GM19043 (cell line): ENCODE measurements at regions not wholly inside any gene's neighbourhood (a gene's known extent, or its start where the extent isn't known, plus 50 kb on each side); places are given as distances from the start of the nearest gene placed in this dataset.
"Not testable (repeated sequence)": the region's sequence is repeated elsewhere in the genome, so short reads cannot be mapped to it uniquely, and the experiment has no call there.

Experiments
- ATAC-seq: cut with Tn5 transposase; IDR thresholded peaks from one replicate; pipeline ENCODE4 v1.9.1; 2021; ENCODE audit warnings: low read depth; ENCODE audit not compliant: unreplicated experiment

DNA sequence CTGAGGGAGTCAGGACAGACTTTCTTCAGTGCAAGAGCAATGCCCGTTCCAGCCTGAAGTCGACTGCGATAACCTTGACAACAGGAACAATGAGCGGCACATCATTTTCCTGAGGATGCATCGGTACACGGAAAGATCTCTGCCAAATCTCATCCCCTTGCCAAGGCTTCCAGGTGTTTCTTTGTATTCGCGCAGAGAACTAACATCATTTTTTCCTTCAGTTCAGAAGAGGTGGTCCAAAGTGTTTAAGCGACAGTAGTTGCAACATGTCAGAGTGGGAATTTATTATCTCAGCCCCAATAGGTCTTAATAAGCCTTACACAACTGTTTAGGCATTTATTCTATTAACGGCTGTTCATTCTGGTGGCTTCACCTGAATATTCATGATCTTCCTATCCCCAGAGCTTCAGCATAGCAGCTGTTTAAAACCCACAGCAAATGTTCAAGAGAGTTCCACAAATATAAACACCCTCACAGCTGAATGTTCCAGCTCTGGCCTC, 129.7 kb upstream of the NFIA start:
- ATAC-seq, result no peak

DNA sequence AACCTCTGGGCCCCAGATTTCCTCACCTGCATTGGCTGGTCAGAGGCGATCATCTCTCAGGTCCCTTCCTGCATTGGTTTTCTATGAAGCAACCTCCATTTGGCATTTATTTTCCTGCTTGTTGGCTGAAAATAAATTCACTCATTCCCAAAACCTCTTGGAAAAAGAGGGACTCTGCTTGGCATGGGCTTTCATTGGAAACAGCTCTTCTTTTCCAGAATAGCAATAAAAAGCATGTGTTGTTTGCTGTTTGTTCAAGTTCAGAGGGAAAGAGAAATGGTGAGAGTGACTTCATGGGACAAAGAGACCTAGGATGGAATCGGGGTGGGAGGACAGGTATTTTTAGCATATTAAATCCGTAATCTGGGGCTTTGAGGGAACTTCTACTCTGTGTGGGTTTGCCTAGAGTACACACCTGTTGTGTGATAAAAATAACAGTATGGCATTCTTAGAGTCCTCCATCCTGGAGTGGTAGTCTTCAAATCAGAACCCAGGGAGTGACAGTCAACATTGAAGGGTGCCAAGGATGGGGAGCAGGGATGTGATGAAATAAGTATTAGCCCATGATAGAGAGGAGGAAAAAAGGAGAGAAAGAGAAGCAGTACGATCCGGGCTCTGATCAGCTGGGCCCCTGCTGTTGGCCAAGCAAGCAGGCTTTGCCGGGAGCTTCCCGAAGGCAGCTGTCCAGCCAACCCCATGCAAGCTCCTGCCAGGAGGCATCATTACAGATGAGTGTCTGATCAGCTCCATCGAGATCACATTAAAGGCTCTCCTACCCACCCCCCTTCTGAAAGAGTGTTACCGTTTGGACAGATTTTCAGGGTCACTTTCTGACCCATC, 131.9 kb upstream of the NFIA start:
- no peak for ATAC-seq

DNA sequence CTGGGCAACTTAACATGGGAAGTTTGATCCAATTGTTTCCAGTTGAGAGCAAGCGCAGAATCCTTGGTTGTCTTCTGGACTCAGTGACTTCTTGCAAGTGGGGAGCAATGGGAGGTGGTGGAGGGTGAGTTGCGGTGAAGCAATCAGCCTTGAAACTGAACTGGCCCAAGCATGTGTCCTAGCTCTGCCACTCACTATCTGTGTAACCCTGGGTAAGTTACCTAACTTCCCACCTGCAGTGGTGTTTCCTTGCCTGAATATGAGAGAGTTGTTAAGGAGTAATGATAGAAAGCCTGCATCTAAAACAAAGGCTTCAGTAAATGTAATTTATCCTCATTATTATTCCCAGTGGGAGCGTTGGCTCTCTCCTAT, 132.5 kb upstream of the NFIA start:
- ATAC-seq, result no peak

DNA sequence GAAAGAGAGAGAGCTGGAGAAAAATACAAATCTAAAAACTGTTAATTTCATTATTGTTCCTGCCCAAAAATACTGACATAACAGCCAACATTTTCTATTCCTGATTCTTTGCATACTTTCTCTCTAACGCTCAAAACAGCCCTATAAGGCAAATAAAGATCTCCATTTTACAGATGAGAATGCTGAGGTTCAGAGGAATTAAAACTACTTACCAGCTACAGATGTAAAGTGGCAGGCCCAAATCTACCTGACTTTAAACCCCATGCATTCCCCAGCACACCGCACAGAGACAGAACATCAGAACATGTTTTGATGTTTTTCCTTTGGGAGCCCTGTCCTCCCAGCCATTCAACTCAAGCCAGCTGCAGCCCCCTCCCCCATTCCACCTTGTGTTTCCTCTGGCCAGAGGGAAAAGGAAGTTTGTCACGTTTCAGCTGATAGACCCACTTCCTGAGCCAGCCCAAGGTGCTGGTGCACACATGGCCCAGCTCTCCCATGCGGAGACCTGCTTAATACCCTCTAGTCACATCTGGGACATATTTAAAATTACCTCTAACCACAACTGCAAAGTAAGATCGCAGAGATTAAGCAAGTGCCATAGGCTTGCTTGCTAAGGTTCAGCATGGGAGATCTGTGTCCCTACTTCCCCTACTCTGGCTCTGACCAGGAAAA, 133.1 kb upstream of the NFIA start:
- ATAC-seq, result no peak

DNA sequence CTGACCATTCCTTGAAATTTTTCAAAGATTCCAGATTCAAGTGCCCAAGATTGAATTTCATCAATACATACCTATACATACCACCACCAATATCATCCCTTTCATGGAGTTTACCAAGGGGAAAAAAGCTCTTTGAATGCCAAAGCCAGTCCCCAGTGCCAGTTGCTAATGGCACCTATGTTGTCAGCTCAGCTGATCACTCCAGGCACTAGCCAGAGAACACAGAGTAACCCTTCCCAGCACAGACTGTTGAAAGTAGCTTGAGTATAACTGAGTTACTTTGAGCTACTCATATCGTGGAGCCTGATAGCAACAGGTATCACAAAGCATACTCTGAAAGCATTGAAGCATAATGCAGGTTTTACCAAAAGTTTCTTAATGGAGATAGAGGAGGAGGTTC, 133.9 kb upstream of the NFIA start:
- no peak for ATAC-seq

DNA sequence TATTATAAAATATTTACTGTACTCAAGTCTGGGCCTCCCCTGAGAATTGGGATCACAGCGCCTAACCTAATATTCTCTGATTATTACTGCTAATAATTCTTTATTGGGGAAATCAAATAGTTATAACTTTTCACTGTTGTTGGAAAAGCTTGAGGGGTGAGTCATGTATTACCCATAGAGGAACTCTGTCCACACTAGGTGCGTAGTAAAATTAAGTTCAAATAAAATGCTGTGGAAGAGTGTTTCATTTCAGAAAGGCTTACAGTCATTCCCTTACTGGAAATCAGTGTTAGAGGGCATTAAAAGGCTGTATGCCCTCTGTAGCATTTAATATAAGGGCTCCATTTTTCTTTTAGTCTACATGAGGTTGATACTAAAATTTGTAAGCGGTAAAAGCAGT, 135.0 kb upstream of the NFIA start:
- ATAC-seq, result no peak

DNA sequence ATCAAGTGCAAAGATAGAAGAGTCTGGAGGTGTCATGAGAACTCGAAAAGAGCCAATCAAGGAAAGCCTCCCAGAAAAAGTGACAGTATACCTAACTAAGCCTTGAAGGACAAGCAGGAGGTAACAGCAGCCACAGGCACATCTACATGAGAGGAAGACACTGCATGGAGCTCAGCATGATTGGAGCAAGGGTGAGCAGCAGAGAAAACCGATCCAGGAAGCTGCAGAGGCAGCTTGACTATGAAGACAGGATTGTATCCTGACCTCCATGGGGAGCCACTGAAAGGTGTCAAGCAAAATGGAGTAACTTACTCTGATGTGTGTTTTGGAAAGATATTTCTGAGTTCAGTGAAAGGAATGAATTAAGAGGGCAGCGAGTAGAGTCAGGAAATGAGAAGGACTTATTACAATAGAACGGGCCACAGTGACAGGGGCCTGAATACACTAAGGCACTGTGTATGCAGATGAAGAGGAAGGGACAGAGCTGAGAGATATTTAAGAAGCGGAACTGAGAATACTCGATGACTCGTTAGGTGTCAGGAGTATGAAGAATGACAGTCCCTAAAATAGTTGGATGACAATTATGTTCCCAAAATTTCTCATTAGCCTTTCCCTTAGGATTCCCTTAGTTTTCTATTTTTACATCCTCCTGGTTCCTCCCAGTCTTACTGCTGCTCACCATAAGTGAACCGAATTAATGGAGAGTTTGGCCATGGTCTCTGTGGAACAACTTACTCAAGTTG, 139.3 kb upstream of the NFIA start:
- ATAC-seq, result peak; percentile 84

DNA sequence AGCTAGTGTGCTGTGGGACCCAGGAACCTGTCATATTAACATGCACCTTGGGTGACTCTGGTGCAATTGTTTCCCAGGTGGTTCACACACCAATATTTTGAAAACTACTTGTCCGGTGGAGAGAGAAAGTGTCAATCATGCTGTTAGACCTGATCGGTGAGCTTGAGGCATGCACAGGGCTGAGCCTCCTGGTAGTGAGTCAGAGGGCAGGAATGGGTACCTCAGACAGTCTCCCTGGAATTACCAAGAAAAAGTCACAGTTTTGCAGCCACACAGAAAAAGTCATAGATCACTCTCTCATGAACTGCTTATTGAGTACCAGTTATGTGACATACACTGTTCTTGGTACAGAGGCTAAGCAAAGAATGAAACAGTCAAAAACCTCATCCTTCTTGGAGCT, 140.1 kb upstream of the NFIA start:
- ATAC-seq, result no peak

DNA sequence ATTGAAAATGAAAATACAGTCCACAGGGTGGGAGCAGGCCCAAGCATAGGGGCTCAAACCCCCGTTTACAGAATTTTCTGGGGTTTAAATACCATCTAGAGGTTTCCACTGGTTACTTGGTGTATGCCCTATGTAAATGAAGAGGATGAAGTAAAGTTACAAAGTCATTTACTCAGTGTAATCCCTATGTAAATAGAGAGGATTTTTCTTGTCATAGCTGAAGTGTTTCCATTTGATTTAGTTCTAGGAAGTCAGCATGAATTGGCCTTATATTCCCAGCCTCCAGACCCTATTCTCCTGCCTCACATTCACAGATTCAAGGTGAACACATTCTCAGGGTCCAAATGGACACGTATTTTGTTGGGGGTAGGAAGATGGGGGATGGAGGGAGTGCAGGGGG, 141.7 kb upstream of the NFIA start:
- ATAC-seq, result not testable (repeated sequence)

DNA sequence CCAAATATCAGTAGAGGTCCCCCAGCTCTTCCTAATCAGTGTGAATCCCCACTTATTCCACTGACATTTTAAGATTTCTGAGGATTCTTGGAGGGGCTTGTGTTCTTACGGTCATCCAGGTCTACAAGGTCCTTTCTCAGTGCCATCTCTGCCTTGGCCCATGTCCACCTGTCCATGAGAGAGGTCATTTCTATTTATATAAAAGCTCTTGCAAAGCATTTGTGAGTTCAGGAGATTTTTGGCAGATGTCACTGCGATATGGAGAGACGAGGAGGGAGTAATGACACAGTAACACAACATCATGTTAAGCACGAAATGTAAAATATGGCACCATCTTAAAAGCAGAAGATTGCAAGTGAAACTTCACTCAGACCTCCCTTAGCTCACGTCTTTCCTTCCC, 144.6 kb upstream of the NFIA start:
- no peak for ATAC-seq

DNA sequence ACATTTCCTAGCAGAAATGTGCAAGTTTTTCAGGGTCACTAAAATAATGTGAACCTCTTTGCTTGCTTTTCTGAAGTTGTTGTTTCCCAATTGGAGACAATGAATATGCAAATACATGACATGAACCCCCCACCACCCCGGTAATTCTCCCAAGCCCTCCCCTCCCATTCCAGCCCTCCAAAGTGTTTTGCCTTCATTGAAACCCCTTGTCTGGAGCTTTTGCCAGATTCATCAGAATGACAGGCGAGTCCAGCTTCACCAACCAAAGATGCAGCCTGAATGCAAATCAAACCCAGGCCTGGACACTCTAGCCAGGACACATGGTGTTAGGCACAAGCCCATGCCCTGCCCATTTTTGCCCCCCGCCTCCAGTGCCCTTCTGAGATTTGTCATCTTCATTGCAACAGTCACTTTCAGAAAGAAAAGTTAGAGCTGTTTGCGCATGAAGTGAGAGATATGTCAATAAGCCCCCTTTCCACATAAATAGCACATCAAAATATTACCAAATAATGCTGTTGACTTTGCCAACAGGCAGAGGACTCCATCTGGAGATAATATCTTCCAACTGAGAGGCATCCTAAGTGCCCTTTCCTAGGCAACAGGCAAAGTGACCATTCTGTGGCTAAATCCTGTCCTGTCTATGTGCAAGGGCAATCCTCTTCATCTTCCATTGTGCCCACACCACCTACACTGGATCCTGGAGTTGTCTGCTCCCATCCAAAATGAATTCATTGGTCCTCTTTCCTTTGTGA, 145.6 kb upstream of the NFIA start:
- ATAC-seq, result no peak

DNA sequence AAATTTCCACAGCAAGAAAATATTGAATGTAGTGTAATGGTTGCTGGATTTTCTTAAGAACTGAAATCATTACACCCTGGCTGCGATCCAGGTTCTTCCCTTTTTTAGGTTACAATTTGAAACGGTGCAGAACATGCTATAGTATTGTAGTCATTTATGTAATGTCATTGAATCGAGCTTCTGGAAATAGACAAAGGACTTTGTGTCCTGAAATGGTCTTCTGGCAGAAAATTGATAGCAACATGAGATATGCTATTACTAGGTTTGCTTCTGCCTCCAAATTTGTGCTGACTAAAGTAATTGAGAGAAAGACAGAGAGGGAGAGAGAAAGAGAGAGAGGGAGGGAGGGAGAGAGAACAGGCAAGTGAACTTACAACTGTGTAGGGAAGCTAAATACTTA, 146.2 kb upstream of the NFIA start:
- no peak for ATAC-seq

DNA sequence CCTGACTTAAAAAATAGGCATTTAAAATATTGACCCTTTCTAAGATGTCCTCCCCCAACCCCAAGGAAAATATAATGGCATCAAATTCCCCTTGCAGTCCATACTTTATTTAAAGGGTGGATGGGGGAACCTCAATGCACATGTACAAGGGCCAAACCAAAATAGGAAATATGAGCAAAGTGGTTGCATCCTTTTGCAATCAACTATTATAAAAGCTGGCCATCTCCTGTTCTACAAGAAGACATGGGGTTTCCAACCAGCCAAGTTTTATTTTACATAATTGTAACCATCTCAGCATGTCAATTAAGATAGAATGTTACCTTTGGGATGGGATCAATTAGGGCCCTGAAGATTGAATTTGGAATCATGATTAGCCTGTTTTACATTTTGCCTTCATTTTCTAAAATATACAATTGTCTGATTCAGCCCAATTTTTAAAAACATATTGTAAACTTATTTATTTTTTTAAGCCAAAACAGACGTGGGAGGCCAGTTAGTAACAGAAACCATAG, 146.7 kb upstream of the NFIA start:
- ATAC-seq, result no peak

DNA sequence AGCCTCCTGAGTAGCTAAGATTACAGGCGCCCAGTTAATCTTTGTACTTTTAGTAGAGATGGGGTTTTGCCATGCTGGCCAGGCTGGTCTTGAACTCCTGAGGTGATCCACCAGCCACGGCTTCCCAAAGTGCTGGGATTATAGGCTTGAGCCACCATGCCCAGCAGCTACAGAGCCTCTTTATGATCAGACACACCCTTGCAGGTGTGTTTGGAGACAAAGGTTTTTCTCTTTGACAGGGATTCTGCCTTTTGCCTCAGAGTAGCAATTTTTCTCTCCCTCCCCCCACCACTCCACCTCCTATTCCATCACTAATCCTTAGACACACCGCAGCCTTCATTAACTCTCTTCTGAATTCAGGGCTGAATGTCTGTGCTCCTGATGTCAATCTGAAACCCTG, 152.2 kb upstream of the NFIA start:
- ATAC-seq, result no peak

DNA sequence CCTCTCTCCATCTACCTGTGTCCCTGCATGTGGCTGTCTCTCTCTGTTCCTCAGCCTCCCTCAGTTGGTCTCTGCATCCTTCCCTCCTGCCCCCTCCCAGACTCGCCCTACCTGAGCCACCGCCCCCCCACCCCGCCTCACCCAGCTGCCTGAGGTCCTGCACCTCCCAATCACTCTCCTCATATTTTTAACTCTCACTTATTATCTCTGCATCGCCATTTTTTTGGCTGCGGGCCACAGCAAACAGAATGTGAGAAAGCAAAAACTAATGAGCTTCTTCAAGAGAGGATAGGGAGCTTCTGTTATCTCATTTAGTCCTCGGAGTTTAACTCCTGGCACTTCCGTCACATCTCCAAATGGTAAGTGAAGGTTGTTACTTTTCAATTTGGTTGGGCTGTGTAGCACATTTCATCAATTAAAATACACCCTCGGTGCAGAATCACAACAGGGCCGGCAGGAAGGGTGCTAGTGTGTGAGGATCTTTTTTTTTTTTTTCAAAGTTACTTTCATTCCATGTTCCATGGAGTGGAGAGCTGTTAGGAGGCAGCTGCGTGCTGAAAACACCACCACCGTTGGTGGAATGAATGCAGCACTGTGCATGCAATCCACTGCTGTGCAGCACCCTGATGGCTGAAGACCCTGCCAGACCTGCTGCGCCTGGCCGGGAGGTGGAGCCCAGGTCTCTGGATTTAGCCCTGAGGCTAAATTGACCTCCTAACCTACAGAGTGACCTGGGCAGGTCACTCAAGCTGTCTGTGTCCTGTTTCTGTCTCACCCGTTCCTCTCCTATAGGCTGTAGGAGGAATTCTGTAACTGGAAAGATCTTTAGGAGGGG, 157.2 kb upstream of the NFIA start:
- ATAC-seq, result no peak

DNA sequence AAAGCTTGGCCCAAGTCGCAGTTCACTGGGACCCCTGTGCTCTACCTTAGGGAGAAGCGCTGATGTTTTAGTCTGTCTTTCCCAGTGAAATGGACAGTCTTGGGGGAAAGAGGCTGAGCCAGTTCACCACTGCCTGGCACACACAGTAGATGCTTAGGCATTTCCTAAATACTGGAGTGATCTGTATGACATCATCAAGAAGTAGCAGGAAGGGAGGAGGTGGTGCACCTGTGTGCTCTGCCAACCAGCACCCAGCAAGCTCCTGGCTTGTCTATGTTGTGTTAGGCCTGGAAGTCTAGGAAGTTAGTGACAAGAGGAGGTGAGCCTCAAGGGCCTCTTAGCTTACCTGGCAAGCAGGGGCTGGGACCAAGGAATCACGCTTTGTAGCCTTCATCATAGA, 158.2 kb upstream of the NFIA start:
- ATAC-seq, result no peak

DNA sequence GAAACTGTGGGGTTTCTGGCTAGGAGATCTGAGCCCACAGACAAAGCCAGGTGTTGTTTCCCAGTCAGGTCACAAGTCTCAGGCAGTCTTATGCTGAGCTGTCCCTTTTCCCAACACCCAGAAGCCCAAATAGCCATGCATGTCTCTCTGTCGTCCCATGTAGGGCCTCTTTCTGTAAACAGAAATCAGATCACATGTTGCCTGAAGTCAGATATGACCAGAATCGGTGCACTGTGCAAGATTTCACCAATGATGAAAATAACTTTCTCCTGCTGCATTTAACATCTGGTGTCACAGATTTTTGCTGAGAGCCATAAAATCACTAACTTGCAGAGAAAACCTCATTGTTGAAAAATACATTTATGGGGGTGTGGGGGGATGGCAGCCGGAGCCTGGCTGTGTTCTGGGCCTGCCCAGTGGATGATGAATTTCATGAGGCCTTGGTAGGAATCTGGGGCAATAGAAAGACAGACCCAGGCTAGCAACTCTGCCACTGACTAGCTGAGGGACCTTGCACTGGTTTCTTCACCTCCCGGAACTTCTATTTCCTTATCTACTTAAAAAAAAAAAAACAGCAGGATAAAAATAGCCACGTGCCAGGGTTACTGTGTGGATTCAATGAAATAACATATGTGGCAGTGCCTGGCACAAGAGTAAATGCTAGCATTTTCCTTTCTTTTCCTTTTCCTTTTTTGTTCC, 158.8 kb upstream of the NFIA start:
- ATAC-seq, result no peak

DNA sequence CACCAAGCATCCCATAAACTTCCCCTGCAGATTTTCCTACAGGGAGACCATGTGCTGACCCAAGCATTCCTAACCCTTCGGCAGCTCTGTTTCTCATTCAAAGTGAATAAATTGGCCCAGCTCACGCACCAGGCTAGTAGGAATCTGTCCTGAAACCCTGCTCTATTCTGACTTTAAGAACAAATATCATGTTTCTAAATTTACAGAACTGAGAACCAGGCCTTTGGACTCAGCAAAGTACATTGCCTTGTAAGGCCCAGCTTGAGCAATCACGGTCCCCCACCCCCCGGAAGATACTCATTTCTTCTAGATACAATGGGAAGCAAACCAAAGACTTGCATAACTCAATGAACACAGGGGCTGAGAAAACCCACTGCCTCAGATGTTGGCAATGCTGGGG, 160.1 kb upstream of the NFIA start:
- ATAC-seq, result no peak

DNA sequence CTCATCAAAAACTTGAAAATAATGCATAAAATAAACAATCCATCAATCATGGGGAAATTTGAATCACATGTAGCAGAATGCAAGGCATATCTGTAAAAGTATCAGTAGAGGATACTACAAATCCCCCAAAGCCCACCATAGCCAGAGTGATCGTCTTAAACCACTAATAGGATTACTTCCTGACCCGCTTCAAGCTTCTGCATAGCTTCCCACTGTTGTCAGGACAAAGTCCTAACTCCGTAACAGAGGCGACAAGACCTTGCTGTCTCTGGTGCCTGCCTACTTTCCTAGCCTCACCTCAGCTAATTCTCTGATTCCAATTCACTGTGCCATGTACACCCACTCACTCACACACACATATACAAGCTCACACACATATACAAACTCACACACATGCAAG, 161.2 kb upstream of the NFIA start:
- ATAC-seq, result no peak
